ENCODE measurements at regions not wholly inside any gene's neighbourhood (a gene's known extent, or its start where the extent isn't known, plus 50 kb on each side); places are given as distances from the start of the nearest gene placed in this dataset.

DNA sequence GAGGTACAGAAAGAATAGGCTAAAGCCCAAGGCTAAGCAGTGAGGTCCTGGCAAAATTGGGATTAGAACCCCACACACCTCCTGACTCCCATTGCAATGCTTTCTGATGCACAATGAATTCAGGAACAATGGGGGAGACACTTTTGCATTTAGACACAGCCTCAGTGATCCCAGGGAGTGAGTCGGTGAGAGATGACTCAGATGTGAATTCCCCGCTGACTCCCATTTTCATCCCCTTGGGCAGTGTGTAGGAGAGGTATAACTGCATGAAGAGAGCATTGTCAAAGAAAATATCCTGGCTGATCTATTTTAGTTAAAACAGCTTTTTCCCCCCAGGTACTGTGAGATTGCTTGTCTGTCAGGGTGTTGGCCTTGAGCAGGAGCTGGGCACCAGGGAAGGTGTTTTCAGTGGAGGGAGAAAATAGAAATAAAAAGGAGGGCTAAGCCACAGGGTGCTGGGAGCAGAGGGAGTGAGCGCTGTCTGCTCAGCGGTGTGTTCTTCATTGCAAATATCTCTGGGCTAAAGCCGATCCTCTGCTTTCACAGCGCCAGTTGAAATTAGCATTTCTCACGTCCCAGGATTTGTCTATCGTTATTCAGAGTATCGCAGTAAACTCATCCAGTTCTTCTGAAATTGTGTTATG is 247.7 kb upstream of the PTBP2 start:
- no peak for FAIRE-seq

DNA sequence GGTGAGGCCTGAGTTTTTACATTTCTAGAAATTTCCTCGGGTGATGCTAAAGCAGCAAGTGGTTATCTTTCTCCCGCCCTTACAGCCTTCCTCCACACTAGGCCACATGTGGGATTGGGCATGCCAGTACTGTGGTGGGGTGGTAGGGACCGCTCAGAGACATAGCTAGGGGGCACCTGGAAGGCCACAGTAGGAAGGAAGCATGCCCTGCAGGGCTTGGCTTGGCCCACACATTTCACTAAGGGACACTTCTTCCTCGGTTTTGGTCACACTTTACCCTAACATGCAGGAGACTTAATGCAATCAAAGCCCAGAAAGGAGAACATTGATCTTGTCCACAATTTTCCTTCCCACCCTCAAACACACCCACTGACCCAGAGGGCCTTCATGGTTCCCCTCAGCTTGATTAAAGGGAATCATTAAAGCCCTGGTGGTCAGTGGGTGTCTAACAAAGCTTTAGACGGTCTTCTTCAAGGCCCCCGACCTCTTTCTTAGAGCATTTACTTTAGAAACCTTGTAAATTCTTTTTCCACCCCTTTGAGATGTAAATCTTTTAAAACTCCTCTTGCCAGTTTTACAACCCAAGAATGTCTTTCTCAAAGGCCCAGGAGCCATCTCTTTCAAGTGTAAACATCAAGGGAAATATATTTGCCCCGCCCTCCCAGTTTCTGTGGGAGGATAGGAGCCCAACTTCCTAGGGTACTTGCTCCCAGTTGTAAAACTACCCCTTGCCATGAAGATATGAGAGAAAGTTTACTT is 246.4 kb upstream of the PTBP2 start:
- no peak for FAIRE-seq

DNA sequence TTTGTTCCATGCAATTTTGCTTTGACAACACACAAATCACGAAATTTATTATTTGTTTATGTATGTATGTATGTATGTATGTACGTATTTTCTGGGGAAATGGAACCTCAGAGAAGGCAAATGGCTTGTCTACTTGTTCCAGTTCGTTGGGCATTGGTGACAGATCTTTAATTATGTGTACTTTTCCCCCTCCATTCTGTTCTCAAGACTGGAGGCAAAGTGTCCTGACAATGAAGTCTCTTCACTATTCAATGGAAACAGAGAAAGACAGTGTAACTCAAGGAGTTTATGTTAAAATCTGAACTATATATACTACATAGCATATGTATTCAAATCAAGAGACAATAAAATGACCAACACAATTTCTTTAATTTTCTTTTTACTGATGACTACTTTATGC is 245.7 kb upstream of the PTBP2 start:
- FAIRE-seq, result no peak

DNA sequence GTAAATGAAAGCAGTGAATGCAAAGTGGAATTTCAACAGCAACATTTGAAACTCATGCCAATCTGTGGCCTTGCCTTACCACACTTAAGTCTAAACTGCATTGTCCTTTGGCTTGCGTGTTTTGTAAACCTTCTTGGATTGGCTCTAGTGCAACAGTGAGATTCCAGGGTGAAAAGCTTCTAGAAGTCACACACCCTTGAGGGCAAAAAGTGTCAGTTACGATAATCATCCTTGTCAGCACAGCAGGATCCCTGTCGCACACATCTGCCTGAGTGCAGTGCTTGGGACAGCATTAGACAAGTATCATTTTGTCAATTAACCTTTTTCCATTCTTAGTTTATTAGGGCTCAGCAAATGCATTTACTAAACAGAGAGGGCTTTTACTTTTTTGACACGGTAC is 243.4 kb upstream of the PTBP2 start:
- FAIRE-seq, result no peak

DNA sequence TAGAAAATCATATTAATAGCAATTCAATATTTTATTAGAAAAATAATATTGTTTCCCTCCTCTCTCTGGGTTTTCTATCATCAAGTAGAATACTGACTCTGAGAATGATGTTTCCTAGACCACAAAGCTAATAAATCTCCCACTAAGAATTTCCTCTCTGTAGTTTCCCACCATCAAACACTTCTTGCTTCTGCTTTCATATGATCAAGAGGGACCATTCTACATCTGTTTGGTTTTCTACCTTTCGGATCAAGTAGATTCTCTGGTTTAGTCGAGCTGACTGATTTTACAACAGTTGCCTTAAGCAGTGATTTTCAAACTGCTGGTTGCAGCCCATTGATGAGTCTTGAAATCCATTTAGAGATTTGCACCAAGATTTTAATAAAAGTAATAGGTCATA is 240.2 kb upstream of the PTBP2 start:
- FAIRE-seq, result no peak

DNA sequence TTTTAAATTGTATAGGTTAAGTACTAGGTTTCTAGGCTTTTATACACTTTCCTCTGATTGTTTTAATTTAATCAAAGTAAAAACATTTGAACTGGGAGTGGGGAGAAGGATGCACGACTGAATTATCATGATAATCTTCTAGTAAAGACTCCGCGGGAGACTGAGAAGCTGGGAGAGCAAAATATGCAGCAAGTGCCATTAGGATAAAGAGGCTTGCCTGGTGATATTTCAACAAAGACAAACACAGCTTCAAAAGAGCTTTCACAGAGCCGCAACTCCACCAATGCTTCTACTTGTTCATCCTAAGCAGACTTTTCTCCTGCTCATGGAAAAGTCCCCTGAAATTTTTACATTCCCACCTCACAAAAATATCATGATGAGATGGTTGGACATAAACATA is 239.0 kb upstream of the PTBP2 start:
- no peak for FAIRE-seq

DNA sequence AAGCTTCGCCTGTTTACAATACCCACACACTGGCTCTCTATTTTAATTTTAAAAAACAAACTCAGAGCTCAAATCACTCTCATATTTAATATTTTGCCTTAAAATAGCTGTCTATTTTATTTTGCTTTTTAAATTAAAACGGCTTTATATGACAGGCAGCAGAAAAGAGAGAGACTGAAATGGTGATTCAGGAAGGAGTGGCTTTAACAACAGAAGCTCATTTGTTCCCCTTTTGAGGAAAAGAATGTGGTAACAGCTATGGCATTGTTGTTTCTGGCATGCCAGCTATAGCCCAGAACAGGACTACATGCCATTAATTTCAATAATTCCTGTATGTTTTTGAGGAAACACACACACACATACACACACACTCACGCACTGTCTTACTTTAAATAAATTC is 234.2 kb upstream of the PTBP2 start:
- no peak for FAIRE-seq

DNA sequence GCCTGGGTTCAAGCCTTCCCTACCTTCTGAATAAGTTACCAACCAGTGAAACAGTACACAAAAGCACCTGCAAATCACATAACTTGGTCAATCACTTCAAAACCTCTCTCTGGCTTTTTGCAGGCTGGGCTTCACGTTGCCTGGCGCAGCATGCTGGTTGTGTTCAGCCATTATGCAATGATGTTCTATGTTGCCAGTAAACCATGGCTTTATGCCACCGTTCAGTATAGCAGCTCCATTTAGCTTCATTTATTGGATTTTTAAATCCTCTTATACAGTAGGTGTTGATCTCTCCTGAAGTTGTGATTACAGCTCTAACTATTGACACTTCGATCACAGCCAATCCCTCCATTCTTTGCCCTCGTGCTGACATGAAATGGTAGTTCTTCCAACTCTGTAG is 233.6 kb upstream of the PTBP2 start:
- no peak for FAIRE-seq

DNA sequence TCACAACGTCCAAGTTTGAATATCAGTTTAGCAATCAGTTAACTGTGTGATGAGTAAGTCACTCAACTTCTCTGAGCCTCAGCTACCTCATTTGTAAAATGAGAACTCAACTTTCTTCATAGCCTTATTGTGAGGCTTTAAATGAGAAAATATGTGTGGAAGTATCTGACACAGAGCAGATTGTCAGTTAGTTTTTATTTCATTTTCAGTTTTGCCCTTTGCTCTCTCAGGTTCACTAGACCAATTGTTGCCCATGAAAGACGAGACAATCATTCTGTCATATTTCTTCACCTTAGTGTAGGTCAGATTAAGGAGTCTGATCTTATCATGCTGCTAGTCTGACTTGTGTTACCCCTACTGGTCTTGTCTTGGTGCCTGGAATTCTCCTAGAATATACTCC is 232.8 kb upstream of the PTBP2 start:
- no peak for FAIRE-seq

DNA sequence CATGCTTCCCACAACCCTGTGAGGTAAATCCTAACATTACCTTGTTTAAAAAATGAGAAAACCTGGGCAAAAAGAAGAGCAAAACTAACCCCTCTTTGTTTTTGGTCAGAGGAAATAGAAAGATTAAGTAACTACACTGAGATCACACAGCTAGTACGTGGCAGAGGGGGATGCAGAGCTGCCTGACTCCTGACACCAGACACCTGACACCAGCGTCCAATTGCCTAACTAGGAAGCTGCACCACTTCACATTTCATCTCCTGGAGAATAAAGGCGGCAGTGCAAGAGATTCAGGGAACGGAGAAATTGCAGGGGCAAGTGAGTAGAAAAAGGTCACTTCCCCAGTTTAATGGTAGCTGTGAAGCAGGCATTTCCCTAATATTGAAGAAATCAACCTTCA is 229.3 kb upstream of the PTBP2 start:
- no peak for FAIRE-seq

DNA sequence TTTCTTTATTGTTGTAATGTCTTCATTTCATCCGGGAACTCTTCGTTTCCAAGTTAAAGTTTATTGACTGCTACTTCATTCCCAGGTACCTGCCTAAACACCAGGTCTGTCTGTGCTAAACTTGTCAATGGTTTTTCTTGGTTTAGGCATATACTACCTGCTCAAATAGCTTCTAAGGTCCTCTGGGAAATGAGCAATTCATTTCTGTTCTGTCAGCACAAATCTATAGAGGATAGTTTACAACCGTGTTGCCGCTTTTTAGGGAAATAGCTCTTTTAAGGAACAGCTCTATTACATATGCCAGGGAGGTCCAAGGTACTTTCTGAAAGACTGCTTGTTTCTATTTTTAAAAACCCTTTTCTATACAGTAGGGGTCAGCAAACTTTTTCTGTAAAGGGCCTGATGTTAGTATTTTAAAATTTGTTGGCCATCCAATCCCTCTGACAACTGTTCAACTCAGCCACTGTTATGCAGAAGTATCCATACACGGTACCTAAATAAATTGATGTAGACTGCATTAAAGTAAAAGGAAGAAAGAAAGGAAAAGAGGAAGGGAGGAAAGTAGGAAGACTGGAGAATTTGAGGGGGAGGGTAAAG is 222.7 kb upstream of the PTBP2 start:
- FAIRE-seq, result no peak

DNA sequence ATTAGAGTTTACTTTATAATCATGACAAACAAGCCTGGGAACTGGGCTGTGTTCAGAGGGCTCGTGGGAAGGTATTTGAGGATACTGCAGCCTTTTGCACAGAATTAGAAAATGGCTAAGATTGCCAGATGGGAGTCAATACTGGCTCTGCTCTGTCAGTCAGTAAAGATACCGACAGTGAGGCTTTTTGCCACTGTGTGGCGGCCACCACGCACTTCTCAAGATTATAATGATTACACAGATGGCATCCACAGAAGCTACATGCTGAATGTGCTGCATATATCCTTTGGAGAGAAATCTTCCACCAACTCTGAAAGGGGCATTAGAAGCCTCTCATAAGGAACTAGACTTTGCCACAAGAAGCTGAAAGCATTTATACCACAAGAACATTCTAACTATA is 213.4 kb upstream of the PTBP2 start:
- FAIRE-seq, result no peak

DNA sequence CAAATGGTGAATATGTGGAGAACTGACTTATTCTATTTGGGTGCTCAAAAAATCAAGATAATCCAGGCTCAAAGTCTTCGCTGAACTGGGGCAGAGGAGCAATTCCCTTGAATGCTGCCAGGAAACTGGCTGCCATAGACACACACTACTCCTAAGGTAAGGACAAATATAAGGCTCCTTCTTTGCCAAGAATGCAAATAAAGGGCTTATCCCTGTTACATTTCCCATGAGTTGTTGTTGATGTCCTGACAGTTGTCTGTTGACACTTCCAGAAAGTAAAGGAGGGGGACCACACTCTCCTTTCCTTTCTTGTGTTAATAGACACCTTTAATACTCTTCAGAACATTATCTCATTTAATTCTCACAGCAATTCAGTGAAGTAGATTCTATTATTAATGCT is 212.2 kb upstream of the PTBP2 start:
- FAIRE-seq, result no peak

DNA sequence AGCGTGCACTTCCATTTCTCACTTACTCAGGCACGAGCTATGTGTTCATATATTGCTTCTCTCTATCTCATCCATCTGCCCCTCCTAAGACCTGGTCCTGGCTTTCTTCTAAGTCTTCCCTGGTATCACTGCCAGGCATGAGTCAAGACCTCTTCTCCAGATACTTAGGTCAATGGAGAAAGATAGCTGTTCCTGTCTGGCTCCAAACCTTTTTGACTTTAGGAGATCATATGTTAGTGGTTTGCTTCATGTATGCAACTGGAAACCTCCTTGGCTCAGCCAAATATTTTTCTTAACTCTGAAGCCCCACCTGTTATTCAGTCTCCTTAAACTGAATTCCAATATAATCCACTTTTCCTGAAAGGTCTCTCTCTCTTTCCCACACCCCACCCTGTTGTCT is 211.6 kb upstream of the PTBP2 start:
- no peak for FAIRE-seq

DNA sequence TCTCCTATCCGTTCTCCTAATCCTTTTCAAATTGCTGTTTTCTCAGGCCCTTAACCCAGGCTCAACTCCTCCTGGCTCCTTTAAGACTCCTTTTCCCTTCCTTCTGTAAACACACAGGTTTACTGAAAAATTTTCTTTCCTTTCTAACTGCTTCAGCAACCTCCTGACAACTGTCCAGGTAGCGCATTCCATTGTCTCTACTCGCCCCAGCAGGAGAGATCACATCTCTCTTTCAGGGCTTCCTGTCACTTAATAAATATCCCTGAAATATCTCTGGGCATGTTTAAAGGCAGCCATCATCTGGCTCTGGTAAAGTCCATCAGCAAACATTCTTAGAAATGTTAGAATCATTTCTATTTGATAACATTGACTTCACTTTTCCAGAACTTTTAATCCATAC is 211.2 kb upstream of the PTBP2 start:
- no peak for FAIRE-seq

DNA sequence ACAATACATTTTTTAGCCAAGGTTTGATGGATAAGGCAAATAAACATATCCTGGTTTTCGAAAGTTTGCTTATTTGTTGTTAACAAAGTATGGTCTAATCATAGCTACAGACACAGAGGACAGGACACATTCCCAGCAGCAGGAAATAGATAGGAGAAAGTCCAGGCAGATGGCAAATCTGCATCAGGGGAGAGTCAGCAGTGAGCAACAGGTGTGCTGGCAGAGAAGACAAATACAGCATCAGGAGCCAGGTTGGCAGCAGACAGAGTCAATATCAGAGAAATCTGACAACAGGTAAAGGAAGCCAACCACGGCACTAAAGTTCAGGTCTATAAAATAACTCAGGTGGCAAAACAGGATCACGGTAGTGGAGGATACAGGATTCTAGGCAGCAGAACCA is 210.7 kb upstream of the PTBP2 start:
- no peak for FAIRE-seq

DNA sequence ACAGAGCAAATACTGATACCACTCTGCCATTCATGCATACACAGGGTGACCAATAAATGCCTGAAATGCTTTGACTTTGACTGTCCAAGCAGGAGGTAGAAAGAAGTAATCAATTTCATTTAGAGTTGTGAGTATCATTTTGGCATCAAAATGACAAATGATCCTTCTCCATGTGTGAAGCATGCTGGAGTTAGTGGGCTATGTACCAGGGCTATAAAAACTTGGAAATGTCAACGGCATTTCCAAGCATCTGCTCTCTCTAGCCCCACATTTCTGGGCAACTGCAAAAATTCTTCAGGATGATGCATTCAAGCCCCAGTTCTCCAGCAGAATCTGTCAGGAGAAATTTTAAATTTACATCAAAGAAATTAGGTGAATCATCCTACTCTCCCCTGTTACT is 208.4 kb upstream of the PTBP2 start:
- no peak for FAIRE-seq

DNA sequence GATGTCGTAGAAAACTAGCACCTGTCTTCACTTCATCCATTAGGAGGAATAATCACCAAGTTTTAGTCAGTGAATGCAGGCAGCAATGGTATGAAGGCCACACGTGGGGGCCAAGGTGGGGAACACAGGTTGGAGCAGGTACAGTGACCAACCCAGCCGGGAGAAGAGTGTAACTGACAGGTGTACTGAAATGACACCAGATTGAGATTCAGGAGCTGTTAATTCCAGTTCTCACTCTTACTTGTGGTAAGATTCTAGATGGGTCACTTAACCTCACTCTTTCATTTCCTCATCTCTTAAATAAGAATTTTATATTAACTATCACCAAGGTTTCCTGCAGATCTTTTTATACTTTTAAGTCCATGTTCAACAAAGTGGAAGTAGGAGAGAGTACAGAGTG is 206.2 kb upstream of the PTBP2 start:
- FAIRE-seq, result no peak

DNA sequence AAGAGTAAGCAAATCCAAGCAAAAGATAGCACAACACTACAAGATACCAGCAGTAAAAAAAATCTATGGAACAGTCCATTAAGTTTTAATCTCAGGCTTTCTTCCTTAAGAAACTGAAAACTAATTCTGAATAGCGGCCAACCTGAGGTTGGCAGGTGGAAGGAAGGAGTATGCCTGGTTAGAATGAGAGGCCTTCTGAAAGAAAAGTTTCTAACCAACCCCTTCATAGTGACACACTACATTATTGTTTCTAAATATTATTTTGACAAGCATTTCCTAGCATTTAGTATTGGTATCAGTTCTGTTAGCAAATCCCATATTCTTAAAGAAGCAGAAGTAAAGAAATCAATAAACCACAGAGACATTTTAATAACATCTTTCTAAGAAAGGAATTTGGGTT is 205.7 kb upstream of the PTBP2 start:
- FAIRE-seq, result no peak

DNA sequence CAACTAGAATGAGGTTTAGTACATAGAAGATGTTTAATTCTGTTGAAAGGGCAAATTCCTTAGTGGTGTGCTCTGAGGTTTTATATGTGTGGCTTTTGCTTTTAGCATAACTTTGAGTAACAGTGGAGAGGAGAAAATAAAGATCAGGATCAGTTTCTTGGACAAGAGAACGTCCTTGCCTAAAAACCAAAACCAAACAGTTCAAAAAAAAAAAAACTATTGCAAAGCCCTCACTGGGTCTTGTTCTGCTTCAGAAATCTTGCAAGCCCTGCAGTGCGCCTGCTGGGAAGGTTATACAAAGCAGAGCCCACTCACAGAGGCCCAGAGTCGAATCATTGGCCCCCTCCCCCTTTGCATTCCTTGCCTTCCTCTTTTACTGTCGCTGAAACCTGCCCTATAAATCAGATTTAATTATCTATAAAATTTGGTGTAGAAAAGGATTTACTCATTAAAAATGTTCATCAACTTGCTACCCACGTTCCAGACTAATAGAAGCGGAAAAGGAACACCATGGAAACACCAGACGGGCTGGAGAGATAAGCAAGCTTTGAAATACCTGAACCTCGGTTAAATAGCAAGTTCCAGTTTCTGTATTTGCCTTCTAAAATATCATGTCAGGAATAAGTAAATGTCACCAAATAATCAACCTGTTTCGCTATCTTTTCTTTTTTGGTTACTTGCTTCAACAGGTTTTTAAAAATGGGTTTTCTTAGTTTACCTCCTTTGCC is 201.6 kb upstream of the PTBP2 start:
- FAIRE-seq, result no peak

DNA sequence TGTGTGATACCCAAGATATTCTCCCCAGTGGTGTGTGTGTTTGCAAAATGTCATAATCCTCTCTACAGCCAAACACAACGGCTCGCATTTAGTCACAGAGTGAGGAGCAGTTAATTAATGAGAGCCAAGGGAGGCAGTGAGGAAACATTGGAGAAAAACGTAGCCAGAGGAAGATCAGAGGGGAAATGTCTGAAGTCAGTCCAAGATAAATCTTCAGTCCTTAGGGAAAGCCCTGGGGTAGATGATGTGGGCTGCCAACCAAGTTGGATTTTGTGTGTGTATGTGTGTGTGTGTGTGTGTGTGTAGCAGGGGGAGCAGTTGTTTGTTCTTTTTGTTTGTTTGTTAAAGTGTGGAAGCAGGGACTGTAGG is 201.0 kb upstream of the PTBP2 start:
- no peak for FAIRE-seq

DNA sequence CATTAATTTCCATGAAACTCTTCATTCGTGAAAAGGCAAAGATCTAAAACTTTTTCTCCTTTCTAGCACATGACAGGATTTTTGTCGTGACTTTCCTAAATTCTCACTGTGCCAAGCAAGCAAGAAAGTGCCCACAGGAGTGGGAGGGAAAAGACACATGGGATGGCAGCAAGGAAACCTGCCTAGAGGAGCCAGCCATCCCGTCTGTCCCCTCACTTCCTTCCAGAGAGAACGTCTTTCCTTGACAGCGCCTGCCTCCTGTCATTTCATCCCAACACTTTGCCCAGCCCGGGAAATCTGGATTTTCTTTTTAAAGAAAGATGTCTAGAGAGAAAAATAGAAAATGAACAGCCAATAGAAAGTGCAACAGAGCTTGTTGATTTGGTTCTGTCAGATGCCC is 200.6 kb upstream of the PTBP2 start:
- no peak for FAIRE-seq

DNA sequence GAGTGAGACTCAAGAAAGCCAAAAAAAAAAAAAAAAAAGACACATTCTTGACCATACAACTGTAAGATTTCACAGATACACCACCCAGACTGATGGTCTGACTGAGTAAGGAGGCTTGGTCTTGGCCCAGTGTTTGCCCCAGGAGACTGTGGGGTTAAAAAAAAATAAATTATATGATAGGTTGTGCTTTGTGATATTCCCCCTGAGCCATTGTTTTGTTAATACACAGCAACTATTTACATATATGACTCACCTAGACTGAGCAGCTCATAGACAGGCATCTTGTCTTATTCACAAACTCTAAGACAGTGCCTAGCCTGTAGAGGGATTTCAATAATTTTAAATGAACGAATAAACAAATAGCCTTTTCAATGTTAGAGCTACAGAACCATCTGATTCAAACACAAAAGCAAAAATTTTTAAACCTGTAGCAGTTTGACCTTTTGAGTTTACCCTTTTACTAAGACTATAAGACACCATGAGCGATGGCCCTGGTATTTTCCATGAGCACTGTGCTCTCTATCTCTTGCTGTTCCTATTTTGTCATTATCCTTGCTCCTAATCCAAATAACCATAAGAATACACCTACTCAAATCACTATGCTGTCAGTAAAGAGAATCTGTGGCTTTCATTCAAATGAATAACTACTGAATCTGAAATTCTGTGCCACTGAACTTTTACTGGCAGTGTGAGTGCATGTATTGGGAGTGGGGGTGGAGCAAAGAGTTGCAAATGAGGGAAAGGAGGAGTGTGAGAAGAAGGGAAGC is 199.4 kb upstream of the PTBP2 start:
- no peak for FAIRE-seq
